Thymus (tissue), 11 donors: ENCODE measurements at regions not wholly inside any gene's neighbourhood (a gene's known extent, or its start where the extent isn't known, plus 50 kb on each side); places are given as distances from the start of the nearest gene placed in this dataset.

Experiments used
- DNase-seq, 9 donors: peaks; one replicate each; pipeline ENCODE4 v3.0.0-alpha.2; 2013; ENCODE audit warnings: low spot score in 9 of 9, low read depth in 6 of 9, missing footprints in 1 of 9
- H3K27ac ChIP-seq, 2 donors: one replicate each; pipeline ENCODE4 v1.5.1; 2013; ENCODE audit warnings: control low read depth in 1 of 2, low read depth in 1 of 2, low read length in 1 of 2, mild to moderate bottlenecking in 1 of 2, moderate library complexity in 1 of 2
- H3K27me3 ChIP-seq, 2 donors: one replicate each; pipeline ENCODE4 v1.5.1; 2013; ENCODE audit warnings: low read length in 1 of 2; ENCODE audit not compliant: control insufficient read depth in 2 of 2, insufficient read depth in 1 of 2
- H3K36me3 ChIP-seq, 2 donors: one replicate each; pipeline ENCODE4 v1.5.1; 2013; ENCODE audit warnings: low read length in 1 of 2, mild to moderate bottlenecking in 1 of 2, moderate library complexity in 1 of 2; ENCODE audit not compliant: control insufficient read depth in 2 of 2, insufficient read depth in 2 of 2
- H3K4me1 ChIP-seq, 2 donors: one replicate each; pipeline ENCODE4 v1.5.1; 2013; ENCODE audit warnings: low read length in 2 of 2; ENCODE audit not compliant: control insufficient read depth in 2 of 2, insufficient read depth in 2 of 2
- H3K4me3 ChIP-seq, 2 donors: one replicate each; pipeline ENCODE4 v1.5.1; 2013; ENCODE audit warnings: low read length in 2 of 2, control low read depth in 1 of 2, mild to moderate bottlenecking in 1 of 2
- H3K9me3 ChIP-seq, 2 donors: one replicate each; pipeline ENCODE4 v1.5.1; 2013; ENCODE audit warnings: low read length in 1 of 2, mild to moderate bottlenecking in 1 of 2; ENCODE audit not compliant: control insufficient read depth in 2 of 2, insufficient read depth in 1 of 2
- WGBS: extraction: QIAGEN DNeasy Blood & Tissue Kit; methylation state at CpG from one replicate; pipeline ENCODE4 v1.1.7; 2013; 5-methylcytosine and 5-hydroxymethylcytosine counted together
- donor health status: healthy.

- WGBS = 75% methylated on average over 1 of the region's 1 CpG
- DNase-seq = no peak
Observed at GRCh38 chr5:63247651-63248050, 669.0 kb downstream of the LRRC70 start.

GRCh38 chr5:63245271-63245670 is 666.7 kb downstream of the LRRC70 start:
- Histone ChIP-seq H3K27me3 (no peaks in the 10 kb centered on the region), H3K9me3 (no peaks in the 10 kb centered on the region), H3K36me3 (no peaks in the 10 kb centered on the region), H3K27ac (no peak overlapping the region), H3K4me3 (no peak overlapping the region), H3K4me1 (no peaks in the 10 kb centered on the region)
- DNase-seq = no peak
- 90% methylated on average over 1 of the region's 1 CpG for WGBS

More at GRCh38 chr5:63247651-63248050, 669.0 kb downstream of the LRRC70 start:
- Histone ChIP-seq H3K27ac (no peak overlapping the region), H3K4me3 (no peak overlapping the region), H3K9me3 (no peaks in the 10 kb centered on the region), H3K36me3 (no peaks in the 10 kb centered on the region), H3K27me3 (no peaks in the 10 kb centered on the region), H3K4me1 (no peaks in the 10 kb centered on the region)

GRCh38 chr5:63240063-63240755 is 661.6 kb downstream of the LRRC70 start:
- DNase-seq = no peak
- no peak overlapping the region for H3K4me3 ChIP-seq
- no peaks in the 10 kb centered on the region for H3K9me3 ChIP-seq
- WGBS = 77% methylated on average over 8 of the region's 8 CpGs
- H3K27me3 ChIP-seq = no peaks in the 10 kb centered on the region
- H3K27ac ChIP-seq = no peak overlapping the region
- no peaks in the 10 kb centered on the region for H3K36me3 ChIP-seq
- no peaks in the 10 kb centered on the region for H3K4me1 ChIP-seq

DNA sequence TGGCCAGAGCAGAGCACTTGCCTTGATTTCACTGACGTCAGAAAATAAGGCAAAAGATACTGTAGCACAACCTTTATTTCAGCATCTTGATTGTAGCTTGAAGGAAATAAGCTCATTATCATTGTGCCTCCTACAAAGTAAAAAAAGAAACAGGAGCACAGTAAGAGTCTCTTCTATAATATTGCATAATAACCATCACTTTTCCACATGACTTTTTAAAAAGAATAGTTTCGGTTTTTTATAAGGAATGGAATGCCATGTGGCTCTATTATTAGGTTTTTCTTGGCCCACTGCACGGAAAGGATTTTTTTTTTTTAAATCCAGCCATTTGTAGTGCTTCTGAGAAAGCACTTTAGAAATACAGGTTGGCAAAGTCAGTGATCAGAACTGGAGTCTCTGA is 655.3 kb downstream of the LRRC70 start:
- H3K4me3 ChIP-seq = no peak overlapping the region
- H3K4me1 ChIP-seq = no peaks in the 10 kb centered on the region
- no peaks in the 10 kb centered on the region for H3K9me3 ChIP-seq
- no peaks in the 10 kb centered on the region for H3K27me3 ChIP-seq
- WGBS = 75% methylated on average over 3 of the region's 3 CpGs
- no peak for DNase-seq
- no peak overlapping the region for H3K27ac ChIP-seq
- H3K36me3 ChIP-seq = no peaks in the 10 kb centered on the region

GRCh38 chr5:63233361-63233760 is 654.7 kb downstream of the LRRC70 start:
- WGBS = 85% methylated on average over 1 of the region's 1 CpG
- H3K27ac ChIP-seq = no peak overlapping the region

GRCh38 chr5:63230754-63231153 is 652.1 kb downstream of the LRRC70 start:
- DNase-seq = no peak
- 86% methylated on average over 2 of the region's 2 CpGs for WGBS
- Histone ChIP-seq H3K27me3 (no peaks in the 10 kb centered on the region), H3K36me3 (no peaks in the 10 kb centered on the region), H3K4me3 (no peak overlapping the region), H3K9me3 (no peaks in the 10 kb centered on the region), H3K4me1 (no peaks in the 10 kb centered on the region), H3K27ac (no peak overlapping the region)

More at GRCh38 chr5:63233361-63233760, 654.7 kb downstream of the LRRC70 start:
- H3K9me3 ChIP-seq = no peaks in the 10 kb centered on the region
- H3K4me3 ChIP-seq = no peak overlapping the region
- no peak for DNase-seq
- no peaks in the 10 kb centered on the region for H3K4me1 ChIP-seq
- H3K27me3 ChIP-seq = no peaks in the 10 kb centered on the region
- H3K36me3 ChIP-seq = no peaks in the 10 kb centered on the region

GRCh38 chr5:63228154-63228553 is 649.5 kb downstream of the LRRC70 start:
- Histone ChIP-seq H3K9me3 (no peaks in the 10 kb centered on the region), H3K4me3 (no peak overlapping the region), H3K27ac (no peak overlapping the region), H3K27me3 (no peaks in the 10 kb centered on the region), H3K36me3 (no peaks in the 10 kb centered on the region), H3K4me1 (no peaks in the 10 kb centered on the region)
- DNase-seq = no peak
- WGBS = 99% methylated on average over 2 of the region's 2 CpGs

DNA sequence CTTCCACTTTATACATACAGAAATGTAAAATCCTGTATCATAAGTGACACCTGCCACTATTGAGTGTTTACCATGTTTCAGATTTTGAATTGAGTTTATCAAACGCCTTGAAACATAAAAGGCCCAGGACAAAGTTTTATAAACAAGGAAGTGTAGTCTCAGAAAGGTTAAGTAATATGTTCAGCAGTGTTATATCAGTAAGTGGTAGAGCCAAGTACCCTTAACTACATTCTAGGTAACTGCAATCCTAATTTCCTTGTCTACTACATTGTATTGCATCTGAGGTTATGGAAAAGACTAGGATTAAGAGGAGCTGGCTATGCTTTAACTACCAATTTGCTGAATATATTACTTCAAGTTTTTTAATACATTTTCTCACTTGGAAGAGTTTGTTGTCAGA is 641.6 kb downstream of the LRRC70 start:
- Histone ChIP-seq H3K27me3 (no peaks in the 10 kb centered on the region), H3K4me1 (no peaks in the 10 kb centered on the region), H3K27ac (no peak overlapping the region), H3K4me3 (no peak overlapping the region), H3K36me3 (no peaks in the 10 kb centered on the region), H3K9me3 (no peaks in the 10 kb centered on the region)
- WGBS = 81% methylated on average over 1 of the region's 1 CpG
- DNase-seq = no peak

DNA sequence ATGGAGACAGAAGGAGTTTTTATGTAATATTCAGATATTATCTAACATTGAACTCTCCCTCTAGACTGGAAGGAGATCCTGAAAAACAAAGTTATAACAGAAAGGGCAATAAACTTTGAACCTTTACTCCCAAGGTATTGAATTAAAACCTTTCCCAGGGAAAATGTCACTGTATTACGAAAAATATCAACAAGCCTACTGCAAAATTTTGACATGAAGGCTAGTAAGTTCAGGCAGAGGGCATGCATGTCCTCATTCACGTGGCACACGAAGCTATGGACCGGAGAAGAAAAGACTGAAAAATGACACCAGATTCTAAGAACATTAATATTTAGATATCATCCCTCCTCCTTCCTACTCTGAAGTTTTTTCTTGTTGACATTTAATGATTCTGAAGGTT is 638.8 kb downstream of the LRRC70 start:
- Histone ChIP-seq H3K4me3 (no peak overlapping the region), H3K4me1 (no peaks in the 10 kb centered on the region), H3K27ac (no peak overlapping the region), H3K9me3 (no peaks in the 10 kb centered on the region), H3K36me3 (no peaks in the 10 kb centered on the region), H3K27me3 (no peaks in the 10 kb centered on the region)
- WGBS = 92% methylated on average over 4 of the region's 4 CpGs
- DNase-seq = no peak
